NCI-H1105 (cell line): ENCODE measurements at regions not wholly inside any gene's neighbourhood (a gene's known extent, or its start where the extent isn't known, plus 50 kb on each side); places are given as distances from the start of the nearest gene placed in this dataset.
"Not testable (repeated sequence)": the region's sequence is repeated elsewhere in the genome, so short reads cannot be mapped to it uniquely, and the experiment has no call there.

ENCODE experiments used
- DNase-seq: peaks from one replicate; lab custom pipeline; 2025; lab: John Stamatoyannopoulos, UW

DNA sequence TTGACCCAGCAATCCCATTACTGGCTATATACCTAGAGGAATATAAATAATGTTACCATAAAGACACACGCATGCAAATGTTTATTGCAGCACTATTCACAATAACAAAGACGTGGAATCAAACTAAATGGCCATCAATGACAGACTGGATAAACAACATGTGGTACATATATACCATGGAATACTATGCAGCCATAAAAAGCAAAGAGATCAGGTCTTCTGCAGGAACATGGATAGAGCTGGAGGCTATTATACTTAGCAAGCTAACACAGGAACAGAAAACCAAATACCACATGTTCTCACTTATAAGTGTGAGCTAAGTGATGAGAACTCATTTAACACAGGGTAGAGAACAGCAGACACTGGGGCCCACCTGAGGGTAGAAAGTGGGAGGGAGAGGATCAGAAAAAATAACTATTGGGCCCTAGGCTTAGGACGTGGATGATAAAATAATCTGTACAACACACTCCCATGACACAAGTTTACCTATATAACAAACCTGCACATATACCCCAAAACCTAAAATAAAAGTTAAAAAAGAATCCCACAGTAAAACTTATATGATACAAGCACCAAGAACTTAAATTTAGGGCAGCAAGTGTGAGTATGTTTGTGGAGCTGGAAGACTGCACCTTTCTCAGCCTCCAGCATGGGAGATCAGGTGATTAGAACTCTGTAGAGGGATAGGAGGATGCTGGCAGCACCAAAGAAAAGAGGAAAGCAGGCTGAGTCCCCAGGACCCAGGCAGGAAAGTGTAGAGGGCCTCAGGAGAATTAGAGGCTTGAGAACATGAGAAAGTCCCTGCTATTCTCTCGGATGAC is 320.8 kb upstream of the USP24 start:
- no peak for DNase-seq

- peak; percentile 30 for DNase-seq
These were observed 319.5 kb upstream of the USP24 start for GRCh38 chr1:55534565-55535121.

DNA sequence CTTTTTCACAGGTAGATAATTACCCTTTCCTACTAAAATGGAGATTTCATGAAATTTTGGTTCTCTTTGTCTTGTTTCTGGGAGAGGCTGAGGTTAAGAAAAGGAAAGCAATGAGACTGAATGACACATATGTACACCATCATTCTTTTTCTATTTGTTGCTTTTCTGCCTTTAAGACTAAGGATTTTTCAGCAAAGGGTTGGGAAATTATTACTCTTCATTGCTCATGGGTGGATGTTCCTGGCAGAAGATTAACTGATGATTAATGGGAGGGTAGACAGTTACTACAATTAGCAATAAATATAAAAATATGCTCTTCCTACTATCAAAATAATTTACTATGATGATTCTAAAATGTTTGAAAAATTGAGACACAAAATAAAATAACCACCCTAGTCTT is 316.5 kb upstream of the USP24 start:
- no peak for DNase-seq

GRCh38 chr1:55530749-55531478 is 315.8 kb upstream of the USP24 start:
- no peak for DNase-seq

DNA sequence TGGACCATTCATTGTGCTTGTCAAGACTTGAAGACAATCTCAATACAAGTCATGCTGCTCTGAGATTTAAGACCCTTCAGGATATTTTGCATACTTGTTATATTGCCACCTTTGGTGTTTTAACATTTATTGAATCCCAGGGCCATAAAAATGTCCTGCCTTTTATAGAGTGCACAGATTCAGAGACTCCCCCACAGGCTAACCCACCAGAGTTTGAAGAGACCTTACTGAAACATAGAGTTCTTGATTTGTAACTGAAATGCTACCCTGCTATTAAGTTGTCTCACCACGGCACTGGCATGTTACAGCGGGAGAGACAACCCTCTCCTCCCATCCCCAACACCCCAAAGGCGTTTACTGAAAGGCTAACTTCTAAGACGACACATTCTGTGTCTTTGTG is 313.9 kb upstream of the USP24 start:
- DNase-seq: no peak

- no peak for DNase-seq
These were observed 312.7 kb upstream of the USP24 start for GRCh38 chr1:55527831-55528230.

DNA sequence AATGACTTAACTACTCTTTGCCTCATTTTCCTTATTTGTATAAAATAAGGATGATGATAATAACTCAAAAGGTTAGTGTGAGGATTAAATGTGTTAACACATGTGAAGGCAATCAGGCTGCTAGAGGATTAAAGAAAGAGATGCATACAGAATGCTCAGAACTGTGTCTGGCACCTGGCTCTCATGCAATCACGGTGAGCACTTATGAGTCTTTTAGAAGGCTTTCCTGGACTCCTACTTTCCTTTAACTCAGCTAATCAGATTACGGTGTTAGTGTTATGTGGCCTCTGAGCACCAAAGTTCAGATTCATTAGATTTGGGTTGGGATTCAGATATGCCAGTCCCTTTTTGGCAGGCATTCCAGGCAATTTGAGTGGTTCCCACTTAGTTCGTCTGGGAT is 311.6 kb upstream of the USP24 start:
- no peak for DNase-seq

DNA sequence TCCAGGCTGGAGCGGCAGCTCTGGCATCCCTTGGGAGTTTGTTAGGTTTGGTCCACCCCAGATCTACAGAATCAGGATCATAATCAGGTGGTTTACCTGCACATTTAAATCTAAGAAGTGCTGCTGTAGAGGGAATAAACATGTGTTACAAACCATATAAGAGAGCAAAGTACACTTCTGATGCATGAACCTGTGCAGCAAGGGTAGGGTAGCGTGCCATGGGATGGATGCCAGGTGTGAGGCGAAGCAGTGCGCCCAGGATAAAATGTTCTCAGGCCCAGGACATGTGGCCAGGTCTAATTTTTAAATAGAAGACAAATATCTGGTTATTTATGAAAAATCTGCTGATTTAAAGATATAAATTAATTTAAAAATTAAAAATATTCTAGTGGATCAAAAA is 308.8 kb upstream of the USP24 start:
- no peak for DNase-seq

DNA sequence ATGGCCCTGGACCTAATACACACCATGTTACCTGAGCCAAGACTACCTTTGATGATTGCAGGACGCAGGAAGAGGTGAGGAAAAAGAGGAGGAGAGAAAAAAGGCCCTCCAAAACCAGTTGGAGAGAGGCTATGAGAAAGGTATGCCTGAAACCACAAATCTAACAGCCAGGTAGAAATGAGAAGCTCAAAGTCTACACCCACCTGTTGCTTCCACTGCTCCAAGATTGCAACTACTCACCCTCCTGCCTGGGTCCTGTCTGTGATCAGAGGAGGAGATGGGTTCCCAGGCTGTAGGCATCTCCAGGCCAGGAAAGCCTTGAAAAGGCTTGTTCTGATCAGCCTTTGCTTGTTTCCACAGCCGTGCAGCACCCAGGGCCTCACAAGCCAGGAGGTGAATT is 307.8 kb upstream of the USP24 start:
- DNase-seq: no peak

DNA sequence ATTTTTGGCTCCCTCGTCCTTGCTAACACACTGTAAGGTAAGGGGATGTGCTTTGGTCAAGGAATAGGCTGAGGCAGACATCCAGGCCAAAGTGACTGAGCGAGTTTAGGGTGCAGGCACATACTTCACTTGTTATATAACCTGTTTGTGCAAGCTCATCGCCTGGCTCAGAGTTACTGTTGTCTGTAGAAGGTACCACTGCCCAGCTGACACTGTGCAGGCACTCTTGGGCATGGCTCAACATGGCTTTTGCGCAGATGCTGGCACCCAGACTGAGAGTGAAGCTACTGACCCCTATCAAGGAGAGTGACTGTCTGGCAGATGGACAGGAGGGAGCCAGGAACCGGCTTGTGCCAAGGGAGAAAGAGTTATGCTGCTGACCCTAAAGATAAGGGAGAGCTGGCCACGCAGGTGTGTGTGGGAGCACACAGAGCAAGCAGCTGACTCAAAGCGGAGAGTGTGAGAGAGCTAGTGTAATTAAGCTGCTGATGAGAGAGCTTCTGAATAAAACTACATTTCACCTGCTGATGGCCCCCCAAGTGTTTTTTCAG is 307.3 kb upstream of the USP24 start:
- no peak for DNase-seq

- no peak for DNase-seq
These were observed 305.7 kb upstream of the USP24 start for GRCh38 chr1:55520861-55521260.

DNA sequence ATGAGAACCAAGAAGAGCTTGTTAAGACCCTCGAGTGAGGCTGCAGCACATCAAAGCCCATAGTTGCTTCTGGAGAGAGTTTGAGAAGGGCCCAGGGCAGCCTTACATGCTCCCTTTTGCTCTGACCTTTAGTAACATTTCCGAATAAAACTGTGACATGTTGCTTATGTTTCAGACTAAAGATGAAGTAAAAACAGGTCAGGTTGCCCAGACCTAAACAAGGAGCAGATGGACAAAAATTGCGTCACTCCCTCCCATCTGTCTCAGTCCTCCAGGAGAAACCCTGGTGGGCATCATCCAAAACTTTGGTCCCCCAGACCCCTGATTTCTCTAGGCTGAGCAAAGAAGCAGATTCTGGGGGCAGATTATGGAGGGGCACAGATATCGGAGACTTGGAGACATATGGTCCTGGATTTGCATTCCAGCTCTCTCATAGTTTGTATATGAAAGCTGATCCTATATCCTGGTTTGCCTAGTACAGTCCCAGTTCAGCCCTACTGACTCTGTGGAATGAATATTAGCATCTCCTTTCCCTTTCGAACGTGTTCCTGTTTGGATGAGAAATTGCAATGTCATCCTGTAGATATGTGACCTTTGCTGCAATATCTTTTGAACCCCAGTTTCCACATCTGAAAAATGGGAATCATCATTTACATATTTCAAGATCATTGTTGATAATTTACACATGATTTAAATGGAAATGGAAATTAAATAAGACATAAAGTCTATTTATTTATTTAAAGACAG is 304.9 kb upstream of the USP24 start:
- DNase-seq: no peak

DNA sequence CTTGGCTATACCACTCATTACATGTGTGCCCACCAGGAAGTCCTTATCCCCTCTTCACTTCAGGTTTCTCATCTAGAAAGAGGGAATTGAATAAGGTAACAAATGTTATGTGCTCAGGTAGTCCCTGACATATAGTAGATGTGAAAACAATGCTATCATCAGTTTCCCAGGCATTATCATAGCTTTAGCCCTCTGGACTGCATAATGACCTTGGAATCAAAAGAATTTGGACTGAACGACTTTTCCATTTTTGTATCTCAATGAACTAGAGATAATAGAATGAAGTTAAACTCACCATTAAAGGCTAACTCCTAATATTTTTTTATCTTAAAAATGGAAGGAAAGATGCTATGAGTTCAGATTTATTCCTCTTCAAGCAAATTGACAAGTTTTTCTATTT is 304.1 kb upstream of the USP24 start:
- DNase-seq: no peak

DNA sequence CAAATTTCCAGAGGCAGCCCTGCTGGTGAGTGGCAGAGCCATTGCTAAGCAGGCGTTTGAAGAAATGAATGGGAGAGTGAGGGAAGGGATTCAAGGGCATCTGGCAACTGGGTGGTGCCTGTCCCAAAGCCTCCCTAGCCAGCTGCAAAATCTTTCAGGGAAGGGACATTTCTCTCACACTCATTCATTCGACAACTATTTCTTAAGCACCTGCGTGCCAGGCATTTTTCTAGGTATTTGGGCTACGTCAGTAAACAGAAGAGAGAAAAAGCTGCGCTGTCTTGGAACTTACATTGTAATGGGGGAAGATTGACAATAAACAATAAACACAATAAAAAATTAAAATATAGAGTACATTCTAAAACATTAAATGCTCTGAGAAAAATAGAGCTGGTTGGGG is 301.9 kb upstream of the USP24 start:
- no peak for DNase-seq

DNA sequence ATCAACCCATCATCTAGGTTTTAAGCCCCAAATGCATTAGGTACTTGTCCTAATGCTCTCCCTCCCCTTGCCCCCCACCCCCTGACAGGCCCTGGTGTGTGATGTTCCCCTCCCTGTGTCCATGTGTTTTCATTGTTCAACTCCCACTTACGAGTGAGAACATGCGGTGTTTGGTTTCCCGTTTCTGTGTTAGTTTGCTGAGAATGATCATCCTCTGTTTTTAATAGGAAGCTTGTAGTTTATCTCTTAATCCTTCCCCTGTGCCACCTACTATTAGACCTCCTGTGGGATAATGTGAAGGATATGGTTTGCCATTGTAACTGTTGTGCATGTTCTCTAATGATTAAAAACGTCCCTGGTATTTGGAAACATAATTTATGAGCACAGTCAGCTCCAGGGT is 299.4 kb upstream of the USP24 start:
- DNase-seq: not testable (repeated sequence)

DNA sequence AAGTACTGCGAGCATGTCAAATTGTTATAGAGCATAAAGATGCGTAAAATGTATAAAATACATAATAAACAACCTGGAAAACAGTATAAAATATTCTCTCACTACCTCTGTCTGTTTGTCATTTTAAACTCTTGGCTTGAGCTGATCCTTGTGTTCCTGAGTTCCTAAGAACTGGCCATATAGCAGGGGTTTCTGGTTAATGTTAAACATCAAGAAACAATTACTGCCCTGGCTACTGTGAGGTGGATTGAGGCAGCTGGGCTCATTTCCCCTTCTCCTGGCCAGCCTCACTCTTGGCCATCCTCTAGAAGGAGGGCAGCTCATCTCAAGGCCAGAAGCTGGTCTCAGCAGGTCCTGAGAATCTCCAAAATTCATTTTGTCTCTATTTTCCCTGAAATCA is 297.3 kb upstream of the USP24 start:
- no peak for DNase-seq

GRCh38 chr1:55507578-55507931 is 292.4 kb upstream of the USP24 start:
- no peak for DNase-seq

DNA sequence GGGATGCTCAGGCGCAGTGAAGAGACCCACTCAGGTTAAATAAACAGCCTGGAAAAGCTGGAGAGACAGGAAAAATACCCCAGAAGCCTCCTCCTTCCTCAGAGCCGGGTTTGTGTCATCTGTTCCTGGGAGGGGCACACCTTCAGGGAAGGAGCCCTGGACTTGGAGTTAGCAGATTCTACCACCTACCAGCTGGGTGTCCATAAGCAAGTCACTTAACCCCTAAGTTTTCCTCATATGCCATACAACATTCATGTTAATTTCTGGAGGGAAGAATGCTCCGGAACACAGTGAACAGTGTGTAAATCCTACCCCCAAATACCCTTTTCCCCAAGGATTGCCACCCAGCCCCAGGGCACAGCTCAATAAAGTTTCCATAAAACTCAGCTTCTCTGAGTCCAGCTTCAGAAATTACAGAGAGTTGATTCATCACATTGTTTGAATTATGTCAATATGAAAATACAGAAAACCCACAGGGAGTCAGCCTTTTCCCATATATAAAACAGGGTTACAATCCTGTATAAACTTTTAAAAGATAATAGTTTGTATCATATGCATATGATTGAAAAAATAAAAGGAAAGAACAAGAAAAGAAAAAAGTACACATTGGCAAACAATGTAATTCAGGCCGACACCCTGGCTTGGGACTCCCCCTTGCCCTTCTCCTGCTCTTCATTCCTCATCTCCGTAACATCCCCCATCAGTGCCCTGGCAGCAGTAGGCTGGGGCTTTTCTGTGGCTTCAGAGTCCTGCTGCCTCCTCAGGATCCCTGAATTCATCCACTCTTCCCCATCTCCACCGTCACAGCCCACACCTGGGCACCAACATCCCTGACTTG is 291.8 kb upstream of the USP24 start:
- DNase-seq: no peak

DNA sequence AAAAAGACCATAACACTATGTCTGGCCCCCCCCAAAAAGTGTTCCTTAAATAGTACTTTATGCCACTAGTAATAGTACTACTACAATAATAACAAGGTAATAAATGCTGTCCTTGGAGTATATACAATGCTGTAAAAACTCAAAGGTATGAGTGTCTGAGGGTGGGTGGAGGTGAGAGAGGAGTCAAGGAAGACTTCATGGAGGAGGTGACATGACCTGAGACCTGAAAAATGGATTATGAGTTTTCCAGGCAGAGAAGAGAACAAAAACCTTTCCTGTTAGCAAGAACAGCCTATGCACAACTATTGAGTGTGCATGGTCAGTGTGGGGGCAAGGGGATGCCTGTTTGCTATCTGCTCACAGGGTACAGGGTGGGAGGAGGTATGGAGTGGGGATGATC is 290.2 kb upstream of the USP24 start:
- DNase-seq: no peak

DNA sequence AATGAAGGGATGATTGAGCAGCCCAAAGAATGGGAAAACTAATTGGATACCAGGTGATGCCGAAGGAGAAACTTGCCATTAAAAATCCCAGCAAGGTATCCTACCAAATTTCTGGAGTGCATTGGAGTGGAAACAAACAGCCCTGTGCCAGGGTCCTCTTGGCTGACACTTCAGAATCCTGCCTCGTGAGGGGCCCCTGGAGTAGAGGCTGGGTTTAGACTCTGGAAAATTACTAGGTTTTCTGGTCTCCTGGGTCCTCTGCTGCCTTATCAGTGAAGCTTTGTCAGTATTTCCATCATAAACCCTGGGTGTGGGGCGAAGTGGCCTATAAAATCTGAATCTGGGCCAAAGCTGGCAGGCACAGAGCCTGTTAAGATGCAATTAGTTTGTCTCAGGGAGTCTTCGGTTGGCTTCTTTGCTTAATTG is 289.2 kb upstream of the USP24 start:
- peak; percentile 8 for DNase-seq

GRCh38 chr1:55503663-55504305 is 288.6 kb upstream of the USP24 start:
- no peak for DNase-seq
